ENCODE measurements at regions not wholly inside any gene's neighbourhood (a gene's known extent, or its start where the extent isn't known, plus 50 kb on each side); places are given as distances from the start of the nearest gene placed in this dataset.

DNA sequence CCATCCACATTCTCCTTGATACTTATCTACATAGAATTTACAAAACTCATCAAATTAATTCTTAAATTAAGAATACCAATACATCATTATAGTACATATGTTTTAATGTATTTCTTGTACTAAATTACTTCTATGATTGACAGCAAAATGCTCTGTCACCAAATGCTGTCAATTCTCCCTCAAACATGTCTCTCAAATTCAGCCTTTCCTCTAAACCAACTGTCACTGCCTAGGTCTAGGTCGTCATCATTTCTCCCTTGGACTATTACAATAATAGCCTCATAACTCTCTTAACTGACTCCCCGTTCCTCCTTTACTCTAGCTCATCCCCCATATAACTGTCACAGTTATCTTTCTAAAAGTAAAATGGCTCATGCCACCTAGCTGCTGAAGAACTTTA is 279.7 kb upstream of the FSTL5 start:
- ATAC-seq = no peak
- no peak for DNase-seq

DNA sequence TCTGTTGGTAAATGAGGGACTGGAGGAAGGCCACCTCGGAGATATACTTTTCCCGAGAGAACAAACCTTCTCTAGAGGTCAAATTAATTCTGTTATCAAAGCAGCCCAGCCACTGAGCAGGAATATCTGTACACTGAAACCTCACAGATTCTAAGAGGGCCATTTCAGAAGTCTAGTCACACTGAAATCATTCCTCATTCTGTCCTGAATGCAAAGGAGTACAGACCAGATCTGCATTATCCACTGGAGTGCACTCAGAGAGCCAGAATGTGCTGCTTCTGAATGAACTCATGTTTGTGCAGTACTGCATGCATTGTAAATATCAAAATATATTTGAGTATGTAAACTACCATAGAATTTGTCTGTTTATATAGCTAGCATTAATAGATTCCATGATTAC is 278.3 kb upstream of the FSTL5 start:
- intact Hi-C loops (cut with DNase I, micrococcal nuclease) = no loop called here
- DNase-seq (no peak), ATAC-seq (no peak)
- Histone ChIP-seq H3K4me1 (ENCODE audit: low read depth) (no peaks in the 10 kb centered on the region), H3K36me3 (ENCODE audit: low read depth) (no peaks in the 10 kb centered on the region), H3K4me3 (no peak overlapping the region), H3K9me3 (no peaks in the 10 kb centered on the region)
- TF ChIP-seq, protein P1, sequence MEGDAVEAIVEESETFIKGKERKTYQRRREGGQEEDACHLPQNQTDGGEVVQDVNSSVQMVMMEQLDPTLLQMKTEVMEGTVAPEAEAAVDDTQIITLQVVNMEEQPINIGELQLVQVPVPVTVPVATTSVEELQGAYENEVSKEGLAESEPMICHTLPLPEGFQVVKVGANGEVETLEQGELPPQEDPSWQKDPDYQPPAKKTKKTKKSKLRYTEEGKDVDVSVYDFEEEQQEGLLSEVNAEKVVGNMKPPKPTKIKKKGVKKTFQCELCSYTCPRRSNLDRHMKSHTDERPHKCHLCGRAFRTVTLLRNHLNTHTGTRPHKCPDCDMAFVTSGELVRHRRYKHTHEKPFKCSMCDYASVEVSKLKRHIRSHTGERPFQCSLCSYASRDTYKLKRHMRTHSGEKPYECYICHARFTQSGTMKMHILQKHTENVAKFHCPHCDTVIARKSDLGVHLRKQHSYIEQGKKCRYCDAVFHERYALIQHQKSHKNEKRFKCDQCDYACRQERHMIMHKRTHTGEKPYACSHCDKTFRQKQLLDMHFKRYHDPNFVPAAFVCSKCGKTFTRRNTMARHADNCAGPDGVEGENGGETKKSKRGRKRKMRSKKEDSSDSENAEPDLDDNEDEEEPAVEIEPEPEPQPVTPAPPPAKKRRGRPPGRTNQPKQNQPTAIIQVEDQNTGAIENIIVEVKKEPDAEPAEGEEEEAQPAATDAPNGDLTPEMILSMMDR (IDR thresholded peaks at IDR 0.05) = no peak

More for the DNA sequence above, 279.7 kb upstream of the FSTL5 start:
- H3K4me3 ChIP-seq = no peak overlapping the region
- intact Hi-C loops (cut with DNase I, micrococcal nuclease) = no loop called here
- H3K9me3 ChIP-seq = no peaks in the 10 kb centered on the region
- H3K36me3 ChIP-seq (ENCODE audit: low read depth) = no peaks in the 10 kb centered on the region
- TF ChIP-seq, protein P1 (IDR thresholded peaks at IDR 0.05) = no peak
- no peaks in the 10 kb centered on the region for H3K4me1 ChIP-seq (ENCODE audit: low read depth)

DNA sequence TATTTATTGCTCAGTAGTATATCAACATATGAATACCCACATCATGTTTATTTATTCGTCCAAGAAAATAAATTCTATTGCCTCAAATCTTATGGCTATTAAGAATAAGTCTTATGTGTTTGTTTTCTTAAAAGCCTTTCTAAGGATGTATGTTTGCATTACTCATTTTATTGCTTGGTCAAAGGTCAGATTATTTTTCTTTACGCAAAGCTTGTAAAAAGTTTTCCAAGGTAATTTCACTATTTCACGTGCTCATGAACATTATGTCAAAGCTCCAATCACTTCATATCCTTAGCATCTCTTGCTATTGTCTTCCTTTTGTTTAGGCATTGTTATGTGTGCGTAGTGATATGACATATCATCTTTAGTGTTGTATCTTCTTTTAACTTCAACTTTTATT is 258.5 kb upstream of the FSTL5 start:
- Histone ChIP-seq H3K4me3 (no peak overlapping the region), H3K36me3 (ENCODE audit: low read depth) (no peaks in the 10 kb centered on the region), H3K9me3 (no peaks in the 10 kb centered on the region), H3K4me1 (ENCODE audit: low read depth) (no peaks in the 10 kb centered on the region)
- peak; percentile 82 for ATAC-seq
- intact Hi-C loops (cut with DNase I, micrococcal nuclease) = no loop called here
- DNase-seq = no peak
- TF ChIP-seq, protein P1 (IDR thresholded peaks at IDR 0.05) = no peak

DNA sequence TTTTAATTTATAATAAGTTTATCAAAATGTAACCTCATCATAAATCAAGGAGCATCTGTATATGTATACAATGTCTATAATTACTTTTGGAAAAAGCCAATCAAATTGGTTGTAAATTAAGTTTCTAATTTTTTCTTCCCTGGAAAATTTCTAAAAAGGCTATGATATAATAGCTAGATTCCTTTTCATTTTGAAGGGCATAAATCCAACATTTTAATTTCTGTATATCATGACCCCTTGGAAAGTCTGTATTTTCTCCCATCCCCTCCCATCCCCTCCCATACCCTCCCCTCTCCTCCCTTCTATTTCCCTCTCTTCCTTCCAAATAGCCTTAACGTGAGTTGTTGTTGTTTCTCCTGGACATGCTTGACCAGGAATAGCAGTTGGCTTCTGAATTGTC is 247.1 kb upstream of the FSTL5 start:
- TF ChIP-seq, protein P1 (IDR thresholded peaks at IDR 0.05) = no peak
- H3K36me3 ChIP-seq (ENCODE audit: low read depth) = no peaks in the 10 kb centered on the region
- DNase-seq (no peak), ATAC-seq (no peak)
- H3K4me3 ChIP-seq = no peak overlapping the region
- intact Hi-C loops (cut with DNase I, micrococcal nuclease) = no loop called here
- H3K4me1 ChIP-seq (ENCODE audit: low read depth) = peaks cover 8% of the 10 kb centered on the region
- no peaks in the 10 kb centered on the region for H3K9me3 ChIP-seq

DNA sequence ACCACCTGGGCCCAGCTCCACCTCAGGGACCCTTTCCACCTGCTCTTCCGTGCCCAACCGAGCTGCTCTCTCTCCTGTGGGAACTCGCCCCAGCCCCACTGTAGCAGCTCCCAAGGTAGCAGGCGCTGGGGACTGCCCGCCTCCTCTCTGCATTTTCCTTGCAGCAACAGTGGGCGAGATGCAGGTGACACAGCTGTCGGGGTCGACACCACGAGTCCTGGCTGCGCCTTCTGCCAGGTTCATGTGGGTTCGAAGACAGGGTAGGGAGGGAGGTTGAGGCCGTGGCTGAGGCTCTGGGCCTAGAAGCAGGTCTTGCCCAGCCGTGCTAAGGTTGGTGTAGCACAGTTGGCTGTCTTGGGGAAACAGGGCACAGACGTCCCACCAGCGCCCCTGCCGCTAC is 245.2 kb upstream of the FSTL5 start:
- TF ChIP-seq, protein P1 (IDR thresholded peaks at IDR 0.05) = no peak
- intact Hi-C loops (cut with DNase I, micrococcal nuclease) = no loop called here
- no peaks in the 10 kb centered on the region for H3K9me3 ChIP-seq
- ATAC-seq (no peak), DNase-seq (peak in 2 of 3 donors; percentile 27 to 50)
- no peaks in the 10 kb centered on the region for H3K36me3 ChIP-seq (ENCODE audit: low read depth)
- H3K4me3 ChIP-seq = no peak overlapping the region
- H3K4me1 ChIP-seq (ENCODE audit: low read depth) = peaks cover 9% of the 10 kb centered on the region

DNA sequence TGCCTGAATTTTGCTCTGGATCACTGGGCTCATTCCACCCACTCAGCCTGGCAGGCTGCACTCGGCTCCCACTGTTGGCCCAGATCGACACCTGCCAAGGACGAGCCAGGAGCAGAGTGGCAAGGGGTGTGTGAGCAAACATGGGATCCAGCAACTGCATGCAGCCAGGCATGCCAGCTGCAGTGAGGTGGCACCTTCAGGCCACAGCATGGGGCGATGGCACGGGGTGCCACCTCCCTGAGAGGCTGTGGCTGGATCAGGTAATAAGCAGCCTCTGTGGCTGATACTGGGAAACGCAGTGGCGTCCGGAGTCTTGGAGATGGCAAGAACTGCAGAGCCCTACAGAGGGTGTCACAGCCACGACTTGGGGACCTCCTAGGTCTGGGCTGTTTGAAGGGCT is 244.5 kb upstream of the FSTL5 start:
- Histone ChIP-seq H3K36me3 (ENCODE audit: low read depth) (no peaks in the 10 kb centered on the region), H3K9me3 (no peaks in the 10 kb centered on the region), H3K4me1 (ENCODE audit: low read depth) (peaks cover 9% of the 10 kb centered on the region), H3K4me3 (no peak overlapping the region)
- DNase-seq = peak; percentile 53 to 72 (median 70)
- intact Hi-C loops (cut with DNase I, micrococcal nuclease) = no loop called here
- ATAC-seq = peak; percentile 71
- TF ChIP-seq, protein P1 (IDR thresholded peaks at IDR 0.05) = no peak
